Fibroblast of lung (primary cell): ENCODE measurements at regions not wholly inside any gene's neighbourhood (a gene's known extent, or its start where the extent isn't known, plus 50 kb on each side); places are given as distances from the start of the nearest gene placed in this dataset.

Experiments
- DNase-seq, 2 donors: peaks; one replicate each; pipeline versions ENCODE4 v3.0.0 to v3.0.0-alpha.2; 2010; ENCODE audit warnings: low read depth in 2 of 2
- H2AFZ ChIP-seq: 2 replicates; pipeline ENCODE4 v1.5.1; 2012; ENCODE audit warnings: low read length, control low read depth, inconsistent platforms
- H3K27ac ChIP-seq: 2 replicates; pipeline ENCODE4 v1.5.1; 2011; ENCODE audit warnings: low read length, control low read depth; ENCODE audit not compliant: insufficient read depth
- H3K27me3 ChIP-seq: 2 replicates; pipeline ENCODE4 v1.5.1; 2011; ENCODE audit warnings: mild to moderate bottlenecking, low read length; ENCODE audit not compliant: control insufficient read depth, insufficient read depth
- H3K36me3 ChIP-seq: 2 replicates; pipeline ENCODE4 v1.5.1; 2011; ENCODE audit warnings: low read length; ENCODE audit not compliant: control insufficient read depth, insufficient read depth
- H3K4me1 ChIP-seq: 2 replicates; pipeline ENCODE4 v1.5.1; 2011; ENCODE audit warnings: low read length; ENCODE audit not compliant: control insufficient read depth, insufficient read depth; ENCODE audit errors: extremely low read depth
- H3K4me2 ChIP-seq: 2 replicates; pipeline ENCODE4 v1.5.1; 2011; ENCODE audit warnings: low read length, control low read depth; ENCODE audit not compliant: insufficient read depth; ENCODE audit errors: extremely low read depth
- H3K4me3 ChIP-seq, 4 experiments: fragments of 200-600 bp in 1 of 4; sonication (generic) in 1 of 4; replicated peaks in 1 of 4; 2 replicates each; pipeline ENCODE4 v1.5.1; 2011 to 2016; ENCODE audit warnings: low read length in 4 of 4, low read depth in 3 of 4, mild to moderate bottlenecking in 3 of 4, control low read depth in 2 of 4, inconsistent platforms in 1 of 4, mixed read lengths in 1 of 4; ENCODE audit not compliant: insufficient read depth in 1 of 4; ENCODE audit errors: control extremely low read depth in 1 of 4
- H3K79me2 ChIP-seq: 2 replicates; pipeline ENCODE4 v1.5.1; 2012; ENCODE audit warnings: mild to moderate bottlenecking, low read length, inconsistent platforms; ENCODE audit not compliant: control insufficient read depth, insufficient read depth
- H3K9ac ChIP-seq: 2 replicates; pipeline ENCODE4 v1.5.1; 2011; ENCODE audit warnings: mild to moderate bottlenecking, low read length, control low read depth; ENCODE audit not compliant: insufficient read depth
- H3K9me3 ChIP-seq: 2 replicates; pipeline ENCODE4 v1.5.1; 2012; ENCODE audit warnings: low read depth, low read length; ENCODE audit not compliant: control insufficient read depth, insufficient read depth
- H4K20me1 ChIP-seq: 2 replicates; pipeline ENCODE4 v1.5.1; 2011; ENCODE audit warnings: low read length; ENCODE audit not compliant: control insufficient read depth, insufficient read depth; ENCODE audit errors: extremely low read depth
- EZH2 ChIP-seq: IDR thresholded peaks from 2 replicates; pipeline ENCODE4 v1.5.1; 2012; ENCODE audit warnings: low read length, control low read depth, mild to moderate bottlenecking; ENCODE audit errors: missing control alignments
- TF ChIP-seq, protein P1 (sequence below), 2 donors: IDR thresholded peaks in 1 of 2; conservative IDR thresholded peaks in 1 of 2; 1 replicate in 1 of 2; 2 replicates in 1 of 2; pipeline ENCODE4 v1.5.1; 2011 to 2012; ENCODE audit warnings: low read length in 2 of 2, control low read depth in 1 of 2, inconsistent platforms in 1 of 2, low read depth in 1 of 2, mild to moderate bottlenecking in 1 of 2

DNA sequence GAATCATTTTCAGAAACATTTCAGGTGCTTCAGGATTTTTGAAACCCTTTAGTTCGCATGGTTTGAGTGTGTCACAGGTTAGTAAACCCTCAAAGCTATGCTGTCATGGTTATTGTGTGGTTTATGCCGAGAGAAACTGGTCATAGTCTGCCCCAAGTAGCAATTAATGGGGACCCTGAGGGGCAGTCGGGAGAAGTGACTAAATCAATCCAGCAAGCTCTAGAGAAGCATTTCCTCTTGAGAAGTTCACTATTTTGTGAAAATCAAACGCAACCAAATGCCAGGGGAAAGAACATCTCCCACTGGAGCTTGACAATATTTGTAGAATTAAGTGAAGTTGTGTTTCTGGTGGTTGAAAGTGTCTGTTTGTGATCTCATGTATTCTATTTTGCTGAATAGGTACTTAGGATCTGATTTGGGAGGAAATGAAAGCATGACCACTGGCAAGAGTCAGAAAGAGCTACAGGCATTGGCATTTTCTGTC, 63.0 kb upstream of the BACH1 start:
- no peaks in the 10 kb centered on the region for H4K20me1 ChIP-seq
- H3K4me1 ChIP-seq, result peaks cover 7% of the 10 kb centered on the region
- TF ChIP-seq, protein P1, sequence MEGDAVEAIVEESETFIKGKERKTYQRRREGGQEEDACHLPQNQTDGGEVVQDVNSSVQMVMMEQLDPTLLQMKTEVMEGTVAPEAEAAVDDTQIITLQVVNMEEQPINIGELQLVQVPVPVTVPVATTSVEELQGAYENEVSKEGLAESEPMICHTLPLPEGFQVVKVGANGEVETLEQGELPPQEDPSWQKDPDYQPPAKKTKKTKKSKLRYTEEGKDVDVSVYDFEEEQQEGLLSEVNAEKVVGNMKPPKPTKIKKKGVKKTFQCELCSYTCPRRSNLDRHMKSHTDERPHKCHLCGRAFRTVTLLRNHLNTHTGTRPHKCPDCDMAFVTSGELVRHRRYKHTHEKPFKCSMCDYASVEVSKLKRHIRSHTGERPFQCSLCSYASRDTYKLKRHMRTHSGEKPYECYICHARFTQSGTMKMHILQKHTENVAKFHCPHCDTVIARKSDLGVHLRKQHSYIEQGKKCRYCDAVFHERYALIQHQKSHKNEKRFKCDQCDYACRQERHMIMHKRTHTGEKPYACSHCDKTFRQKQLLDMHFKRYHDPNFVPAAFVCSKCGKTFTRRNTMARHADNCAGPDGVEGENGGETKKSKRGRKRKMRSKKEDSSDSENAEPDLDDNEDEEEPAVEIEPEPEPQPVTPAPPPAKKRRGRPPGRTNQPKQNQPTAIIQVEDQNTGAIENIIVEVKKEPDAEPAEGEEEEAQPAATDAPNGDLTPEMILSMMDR (conservative IDR thresholded peaks at IDR 0.05 in 1 of 2, IDR thresholded peaks at IDR 0.05 in 1 of 2; ENCODE audit: low read depth in 1 of 2, low read length in 2 of 2), result no peak
- TF ChIP-seq EZH2, result no peak
- no peaks in the 10 kb centered on the region for H3K79me2 ChIP-seq
- DNase-seq, result no peak
- H3K9me3 ChIP-seq, result no peaks in the 10 kb centered on the region
- H3K4me3 ChIP-seq, result no peak overlapping the region
- H2AFZ ChIP-seq, result no peak overlapping the region
- no peak overlapping the region for H3K27ac ChIP-seq
- H3K9ac ChIP-seq, result no peak overlapping the region
- no peak overlapping the region for H3K4me2 ChIP-seq
- H3K36me3 ChIP-seq, result no peaks in the 10 kb centered on the region
- H3K27me3 ChIP-seq, result no peaks in the 10 kb centered on the region

DNA sequence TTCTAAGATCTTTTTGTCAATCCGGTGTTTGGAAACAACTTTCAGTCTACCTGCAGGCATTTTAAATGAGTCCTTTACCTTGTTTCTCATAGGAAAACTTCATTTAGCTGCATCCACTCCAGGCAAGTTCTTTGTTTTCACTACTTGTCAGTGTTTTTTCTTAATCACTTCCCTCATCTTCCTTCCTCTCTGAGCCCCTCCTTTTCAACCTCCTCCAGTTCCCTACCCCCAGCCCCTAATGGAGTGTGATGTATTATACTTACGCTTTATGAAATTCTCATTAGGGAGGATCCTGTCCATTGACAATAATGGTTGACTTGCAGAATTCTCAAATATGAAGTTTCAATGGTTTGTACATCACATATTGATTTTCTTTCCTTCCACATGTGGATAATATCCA, 62.5 kb upstream of the BACH1 start:
- no peaks in the 10 kb centered on the region for H3K36me3 ChIP-seq
- no peaks in the 10 kb centered on the region for H3K9me3 ChIP-seq
- no peak for DNase-seq
- H3K4me1 ChIP-seq, result peaks cover 7% of the 10 kb centered on the region
- no peaks in the 10 kb centered on the region for H3K27me3 ChIP-seq
- H3K4me2 ChIP-seq, result no peak overlapping the region
- TF ChIP-seq, protein P1 (conservative IDR thresholded peaks at IDR 0.05 in 1 of 2, IDR thresholded peaks at IDR 0.05 in 1 of 2; ENCODE audit: low read depth in 1 of 2, low read length in 2 of 2), result no peak
- no peak for TF ChIP-seq EZH2
- H4K20me1 ChIP-seq, result no peaks in the 10 kb centered on the region
- no peak overlapping the region for H2AFZ ChIP-seq
- no peak overlapping the region for H3K9ac ChIP-seq
- H3K79me2 ChIP-seq, result no peaks in the 10 kb centered on the region
- H3K4me3 ChIP-seq, result no peak overlapping the region
- H3K27ac ChIP-seq, result no peak overlapping the region

DNA sequence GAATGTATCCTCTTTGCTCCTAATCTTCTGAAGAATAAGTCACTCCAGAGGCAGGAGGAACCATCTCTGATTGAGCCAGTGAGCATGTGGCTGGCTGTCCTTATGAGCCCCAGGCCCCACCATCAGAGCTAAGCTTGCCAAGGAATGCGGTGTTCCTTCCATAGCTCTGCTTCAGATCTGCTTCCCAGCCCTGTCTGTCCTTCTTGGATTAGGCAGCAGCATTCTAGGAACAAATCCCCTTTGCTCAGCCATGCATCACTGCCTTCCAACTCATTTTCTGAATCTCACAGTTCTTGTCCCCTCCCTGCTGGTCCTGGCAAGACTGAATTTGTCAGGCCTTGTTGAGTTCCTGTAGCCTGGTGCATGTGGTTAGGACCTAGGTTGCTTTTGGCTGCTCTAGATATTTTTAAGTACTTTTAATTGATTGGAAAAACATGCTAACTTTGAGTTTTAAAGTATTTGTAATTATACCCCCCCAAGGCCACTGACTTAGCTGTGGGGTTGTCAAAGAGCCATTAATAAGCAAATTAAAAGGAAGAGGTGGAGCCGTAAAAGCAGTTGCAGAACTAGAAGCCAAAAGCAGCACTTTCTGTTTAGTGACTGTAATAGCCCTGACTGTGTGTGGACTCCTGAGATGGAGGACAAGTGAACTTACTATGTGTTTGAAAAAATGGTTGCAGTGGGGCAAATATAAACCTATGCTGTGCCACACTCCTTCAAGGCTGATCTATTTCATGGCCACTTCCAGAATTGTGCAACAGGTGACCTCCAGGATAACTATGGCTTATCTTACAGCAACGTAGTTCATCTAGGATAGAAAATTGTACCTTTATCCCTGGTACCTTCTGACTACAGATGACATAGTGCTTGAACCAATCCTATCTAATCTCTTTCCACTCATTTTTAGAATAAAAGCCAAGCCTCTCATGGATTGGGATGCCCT, 61.3 kb upstream of the BACH1 start:
- no peaks in the 10 kb centered on the region for H3K79me2 ChIP-seq
- no peak overlapping the region for H3K9ac ChIP-seq
- no peak overlapping the region for H3K4me3 ChIP-seq
- no peaks in the 10 kb centered on the region for H3K9me3 ChIP-seq
- no peak overlapping the region for H3K27ac ChIP-seq
- no peak overlapping the region for H2AFZ ChIP-seq
- peak in 1 of 2 donors; percentile 60 for DNase-seq
- no peaks in the 10 kb centered on the region for H3K36me3 ChIP-seq
- peaks cover 7% of the 10 kb centered on the region for H3K4me1 ChIP-seq
- TF ChIP-seq EZH2, result no peak
- TF ChIP-seq, protein P1 (conservative IDR thresholded peaks at IDR 0.05 in 1 of 2, IDR thresholded peaks at IDR 0.05 in 1 of 2; ENCODE audit: low read depth in 1 of 2, low read length in 2 of 2), result no peak
- no peak overlapping the region for H3K4me2 ChIP-seq
- no peaks in the 10 kb centered on the region for H3K27me3 ChIP-seq
- no peaks in the 10 kb centered on the region for H4K20me1 ChIP-seq
